ENCODE measurements at regions not wholly inside any gene's neighbourhood (a gene's known extent, or its start where the extent isn't known, plus 50 kb on each side); places are given as distances from the start of the nearest gene placed in this dataset.

- Histone ChIP-seq H3K9me3 (ENCODE audit: low read length) (no peaks in the 10 kb centered on the region), H3K4me3 (ENCODE audit: low read depth, low read length, poor library complexity, severe bottlenecking) (no peak overlapping the region), H3K4me2 (ENCODE audit: low read length) (no peak overlapping the region), H3K9me2 (ENCODE audit: low read depth, low read length) (no peaks in the 10 kb centered on the region), H3K27me3 (ENCODE audit: insufficient read depth, low read length) (no peaks in the 10 kb centered on the region), H3K9ac (ENCODE audit: low read length) (no peak overlapping the region), H3F3A (ENCODE audit: insufficient read depth, low read length) (no peaks in the 10 kb centered on the region), H3K4me1 (ENCODE audit: insufficient read depth, low read length, severe bottlenecking) (no peaks in the 10 kb centered on the region), H3K27ac (ENCODE audit: low read depth, low read length, poor library complexity, severe bottlenecking) (no peak overlapping the region), H3K36me3 (ENCODE audit: insufficient read depth, low read length) (no peaks in the 10 kb centered on the region), H3K79me2 (ENCODE audit: insufficient read depth, low read length) (no peaks in the 10 kb centered on the region), H4K20me1 (ENCODE audit: insufficient read depth, low read length) (no peaks in the 10 kb centered on the region), H2AFZ (ENCODE audit: low read length) (no peak overlapping the region)
- TF ChIP-seq EZH2 (IDR thresholded peaks at IDR 0.05; ENCODE audit: borderline replicate concordance, low read length) (no peak), CTCF (IDR thresholded peaks at IDR 0.05; ENCODE audit: low read length) (no peak)
Measured at GRCh38 chr17:70912716-70913485, 743.6 kb downstream of the KCNJ2 start.

- Histone ChIP-seq H3K79me2 (ENCODE audit: insufficient read depth, low read length) (no peaks in the 10 kb centered on the region), H3F3A (ENCODE audit: insufficient read depth, low read length) (no peaks in the 10 kb centered on the region), H3K27ac (ENCODE audit: low read depth, low read length, poor library complexity, severe bottlenecking) (no peak overlapping the region), H2AFZ (ENCODE audit: low read length) (no peak overlapping the region), H3K36me3 (ENCODE audit: insufficient read depth, low read length) (no peaks in the 10 kb centered on the region), H3K4me2 (ENCODE audit: low read length) (no peak overlapping the region), H3K4me3 (ENCODE audit: low read depth, low read length, poor library complexity, severe bottlenecking) (no peak overlapping the region), H3K9me3 (ENCODE audit: low read length) (no peaks in the 10 kb centered on the region), H3K4me1 (ENCODE audit: insufficient read depth, low read length, severe bottlenecking) (no peaks in the 10 kb centered on the region), H4K20me1 (ENCODE audit: insufficient read depth, low read length) (no peaks in the 10 kb centered on the region), H3K27me3 (ENCODE audit: insufficient read depth, low read length) (no peaks in the 10 kb centered on the region), H3K9ac (ENCODE audit: low read length) (no peak overlapping the region), H3K9me2 (ENCODE audit: low read depth, low read length) (no peaks in the 10 kb centered on the region)
- TF ChIP-seq EZH2 (IDR thresholded peaks at IDR 0.05; ENCODE audit: borderline replicate concordance, low read length) (no peak), CTCF (IDR thresholded peaks at IDR 0.05; ENCODE audit: low read length) (no peak)
Measured at GRCh38 chr17:70916469-70916868, 747.1 kb downstream of the KCNJ2 start.

- Histone ChIP-seq H3F3A (ENCODE audit: insufficient read depth, low read length) (no peaks in the 10 kb centered on the region), H3K9me2 (ENCODE audit: low read depth, low read length) (no peaks in the 10 kb centered on the region), H3K4me3 (ENCODE audit: low read depth, low read length, poor library complexity, severe bottlenecking) (no peak overlapping the region), H3K4me1 (ENCODE audit: insufficient read depth, low read length, severe bottlenecking) (no peaks in the 10 kb centered on the region), H3K4me2 (ENCODE audit: low read length) (no peak overlapping the region), H3K9ac (ENCODE audit: low read length) (no peak overlapping the region), H3K27ac (ENCODE audit: low read depth, low read length, poor library complexity, severe bottlenecking) (no peak overlapping the region), H3K27me3 (ENCODE audit: insufficient read depth, low read length) (no peaks in the 10 kb centered on the region), H3K9me3 (ENCODE audit: low read length) (no peaks in the 10 kb centered on the region), H3K79me2 (ENCODE audit: insufficient read depth, low read length) (no peaks in the 10 kb centered on the region), H2AFZ (ENCODE audit: low read length) (no peak overlapping the region), H4K20me1 (ENCODE audit: insufficient read depth, low read length) (no peaks in the 10 kb centered on the region), H3K36me3 (ENCODE audit: insufficient read depth, low read length) (no peaks in the 10 kb centered on the region)
- TF ChIP-seq CTCF (IDR thresholded peaks at IDR 0.05; ENCODE audit: low read length) = no peak
Measured at GRCh38 chr17:70919241-70919640, 749.9 kb downstream of the KCNJ2 start.

Measured in OCI-LY1 (cell line).